ENCODE measurements at regions not wholly inside any gene's neighbourhood (a gene's known extent, or its start where the extent isn't known, plus 50 kb on each side); places are given as distances from the start of the nearest gene placed in this dataset.

DNA sequence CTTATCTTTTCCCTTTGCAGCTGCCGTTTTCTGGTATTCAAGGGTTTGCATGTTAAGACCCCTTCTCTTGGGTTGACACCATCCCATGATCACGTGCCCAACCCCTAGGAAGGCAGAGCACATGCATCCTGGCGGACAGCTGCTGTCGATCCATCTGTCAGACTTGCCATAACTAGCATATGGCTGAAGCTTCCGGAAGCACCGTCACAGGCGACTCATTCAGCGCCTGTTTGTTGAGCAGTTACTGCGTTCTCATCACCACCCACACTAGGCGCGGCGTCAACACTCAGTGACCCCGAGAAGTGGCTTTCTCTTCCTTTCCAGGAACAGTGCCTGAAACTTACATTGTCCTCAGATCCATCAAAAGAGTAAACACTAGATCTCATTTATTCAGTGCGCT is 93.6 kb downstream of the SOX1 start:
- H3K9me3 ChIP-seq (ENCODE audit: insufficient read depth in 2 of 2, low read depth in 1 of 2, low read length in 1 of 2): no peaks in the 10 kb centered on the region; a peak in 2 of 4 replicates
- peaks cover 17 to 36% (median 28%) of the 10 kb centered on the region in 4 experiments for H3K4me1 ChIP-seq (replicated peaks in 1 of 4; ENCODE audit: control insufficient read depth in 3 of 4, insufficient read depth in 4 of 4, low read length in 3 of 4)
- H3K56ac ChIP-seq (replicated peaks; ENCODE audit: insufficient read length, low read depth, low read length): no peak overlapping the region
- no peak for DNase-seq (ENCODE audit: low read depth in 1 of 2, low spot score in 2 of 2)
- no peak overlapping the region; a peak in 1 of 7 replicates for H3K9ac ChIP-seq (replicated peaks in 1 of 4; ENCODE audit: extremely low read depth in 1 of 4, low read depth in 3 of 4, low read length in 3 of 4)
- no peak overlapping the region for H3K23ac ChIP-seq (ENCODE audit: insufficient read length)
- H3K79me1 ChIP-seq (ENCODE audit: low read depth, low read length): no peaks in the 10 kb centered on the region; the same call in 1 of the 2 replicates
- no peak overlapping the region for H2AFZ ChIP-seq (ENCODE audit: low read length)
- ChIA-PET CTCF (ENCODE audit: partially characterized antibody) (interaction anchor here (0.6 to 0.7 kb wide), 2 partner anchors 85 to 159 kb away, joined by 3 read pairs; no protein-coding TSS in a partner anchor), POLR2A (ENCODE audit: partially characterized antibody) (interaction anchor here (1.3 kb wide), 1 partner anchor 11 kb away, joined by 4 read pairs; no protein-coding TSS in a partner anchor)
- H2BK15ac ChIP-seq (ENCODE audit: low read length): peak overlapping the region; percentile 89; the same call in 1 of the 2 replicates
- H3K4me3 ChIP-seq (ENCODE audit: extremely low read depth in 1 of 4, insufficient read depth in 2 of 4, low read depth in 3 of 4, low read length in 4 of 4): no peak overlapping the region
- peak overlapping the region; percentile 85 for H4K5ac ChIP-seq (ENCODE audit: insufficient read length, low read depth, low read length)
- peak overlapping the region in 1 of 2 experiments; percentile 55; a peak in 2 of 4 replicates for H3K4me2 ChIP-seq (ENCODE audit: insufficient read depth in 1 of 2, low read depth in 2 of 2, low read length in 2 of 2)
- peak overlapping the region; percentile 94 for H2BK20ac ChIP-seq (ENCODE audit: low read length)
- peak overlapping the region; percentile 79 for H2AK5ac ChIP-seq (ENCODE audit: low read depth, low read length)
- peak overlapping the region; percentile 87 for H4K91ac ChIP-seq (replicated peaks; ENCODE audit: insufficient read length, low read length)
- 0 out of 2 replicates have a peak overlapping the region, but pooled peaks have one; percentile 17 for H4K8ac ChIP-seq (ENCODE audit: extremely low read depth, insufficient read depth, low read length)
- H2BK5ac ChIP-seq (ENCODE audit: low read depth, low read length): peak overlapping the region; percentile 89; the same call in 1 of the 2 replicates
- H3K18ac ChIP-seq (ENCODE audit: extremely low read depth, low read length): peak overlapping the region; percentile 97
- H3K36me3 ChIP-seq (ENCODE audit: control insufficient read depth in 2 of 4, insufficient read depth in 4 of 4, low read length in 3 of 4): no peaks in the 10 kb centered on the region
- FAIRE-seq: no peak
- H3K14ac ChIP-seq (ENCODE audit: insufficient read length): no peak overlapping the region
- H2BK120ac ChIP-seq (replicated peaks; ENCODE audit: low read depth, low read length): peak overlapping the region; percentile 95
- H3K27me3 ChIP-seq (replicated peaks in 1 of 4; ENCODE audit: control insufficient read depth in 3 of 4, extremely low read depth in 1 of 4, insufficient read depth in 3 of 4, low read length in 3 of 4): no peaks in the 10 kb centered on the region
- H2BK12ac ChIP-seq (ENCODE audit: low read depth, low read length): peak overlapping the region; percentile 100
- no peak for TF ChIP-seq BACH1 (IDR thresholded peaks at IDR 0.05; ENCODE audit: low read length)
- peak; percentile 32; the same call in 1 of the 2 replicates for TF ChIP-seq MAX (IDR thresholded peaks at IDR 0.05)
- TF ChIP-seq KDM4A (IDR thresholded peaks at IDR 0.05; ENCODE audit: low read depth, low read length, severe bottlenecking): no peak
- TF ChIP-seq E2F6 (IDR thresholded peaks at IDR 0.05): 0 out of 2 replicates have a peak, but pooled peaks have one; percentile 39
- H3K4ac ChIP-seq (replicated peaks; ENCODE audit: insufficient read length, low read depth, low read length): peak overlapping the region; percentile 63
- H4K20me1 ChIP-seq (replicated peaks in 1 of 2; ENCODE audit: control insufficient read depth in 1 of 2, insufficient read depth in 2 of 2, low read length in 2 of 2): no peaks in the 10 kb centered on the region
- H3K23me2 ChIP-seq (ENCODE audit: low read depth, low read length): no peaks in the 10 kb centered on the region
- 84% methylated on average over 14 of the region's 14 CpGs; no CpG with 5 or more reads in 1 of the 2 experiments for WGBS, 2 experiments (ENCODE audit: extremely low coverage in 1 of 2, insufficient coverage in 1 of 2, insufficient read length in 1 of 2, insufficient replicate concordance in 2 of 2, low coverage in 1 of 2, low lambda C conversion rate in 2 of 2, missing lambda C conversion rate in 1 of 2)
- peak overlapping the region; percentile 78 for H3K27ac ChIP-seq (ENCODE audit: low read depth, low read length)
- H3K79me2 ChIP-seq (ENCODE audit: control insufficient read depth in 1 of 2, insufficient read depth in 2 of 2, low read length in 2 of 2): no peaks in the 10 kb centered on the region
